ENCODE measurements at regions not wholly inside any gene's neighbourhood (a gene's known extent, or its start where the extent isn't known, plus 50 kb on each side); places are given as distances from the start of the nearest gene placed in this dataset.
"Not testable (repeated sequence)": the region's sequence is repeated elsewhere in the genome, so short reads cannot be mapped to it uniquely, and the experiment has no call there.

DNA sequence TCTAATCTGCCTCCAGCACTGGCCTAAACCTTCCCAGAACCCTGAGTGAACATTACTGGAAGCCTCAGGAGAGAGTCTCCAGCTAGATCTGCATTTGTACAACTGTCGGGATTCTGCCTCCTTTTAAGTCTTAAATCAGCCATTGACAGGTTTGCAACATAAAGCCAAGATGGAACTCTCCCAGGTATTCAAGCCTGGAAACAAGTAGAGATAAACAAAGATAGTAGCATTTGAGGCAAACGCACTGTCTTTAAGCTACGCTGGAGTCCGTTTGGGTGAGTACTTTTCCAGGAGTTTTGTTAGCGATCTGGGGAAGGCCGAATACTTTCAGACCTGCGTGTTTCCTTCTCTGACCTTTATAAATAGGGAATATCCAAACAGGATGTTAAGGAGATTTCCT lies 317.2 kb upstream of the FZD8 start:
- Histone ChIP-seq H3K27ac (ENCODE audit: low read length) (peak overlapping the region; percentile 67), H3K4me3 (ENCODE audit: low read length) (no peak overlapping the region), H3K4me1 (ENCODE audit: control insufficient read depth, insufficient read depth, low read length) (peaks cover 8% of the 10 kb centered on the region), H3K27me3 (ENCODE audit: control insufficient read depth, insufficient read depth, low read length) (no peaks in the 10 kb centered on the region), H3K9me3 (replicated peaks; ENCODE audit: control insufficient read depth, low read depth, low read length) (no peaks in the 10 kb centered on the region), H3K36me3 (ENCODE audit: control insufficient read depth, insufficient read depth, low read length) (no peaks in the 10 kb centered on the region)
- DNase-seq, result peak; percentile 93
- 57% methylated on average over 2 of the region's 7 CpGs for WGBS (ENCODE audit: insufficient coverage)

DNA sequence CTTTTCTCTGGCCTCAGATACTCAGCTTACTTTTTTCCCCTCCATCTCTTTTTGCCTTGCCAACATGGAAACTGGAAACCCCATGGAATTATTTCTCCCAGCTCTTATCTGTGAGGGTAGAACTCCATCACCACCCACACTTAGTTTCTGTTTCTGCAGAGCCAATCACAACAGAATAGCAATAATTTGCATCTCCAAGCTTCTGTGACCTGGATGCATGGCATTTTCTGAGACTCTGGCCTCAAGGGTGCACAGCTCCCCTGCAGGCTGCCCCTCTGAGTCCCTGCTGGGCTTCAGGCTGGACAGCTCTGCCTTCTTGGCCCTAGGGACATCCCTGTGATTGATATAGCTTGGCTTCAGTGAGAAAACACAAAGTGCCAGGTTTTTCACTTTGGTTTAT lies 316.5 kb upstream of the FZD8 start:
- H3K9me3 ChIP-seq (replicated peaks; ENCODE audit: control insufficient read depth, low read depth, low read length); H3K27ac ChIP-seq (ENCODE audit: low read length); H3K36me3 ChIP-seq (ENCODE audit: control insufficient read depth, insufficient read depth, low read length); H3K27me3 ChIP-seq (ENCODE audit: control insufficient read depth, insufficient read depth, low read length); H3K4me3 ChIP-seq (ENCODE audit: low read length); DNase-seq; H3K4me1 ChIP-seq (ENCODE audit: control insufficient read depth, insufficient read depth, low read length): not testable (repeated sequence)

DNA sequence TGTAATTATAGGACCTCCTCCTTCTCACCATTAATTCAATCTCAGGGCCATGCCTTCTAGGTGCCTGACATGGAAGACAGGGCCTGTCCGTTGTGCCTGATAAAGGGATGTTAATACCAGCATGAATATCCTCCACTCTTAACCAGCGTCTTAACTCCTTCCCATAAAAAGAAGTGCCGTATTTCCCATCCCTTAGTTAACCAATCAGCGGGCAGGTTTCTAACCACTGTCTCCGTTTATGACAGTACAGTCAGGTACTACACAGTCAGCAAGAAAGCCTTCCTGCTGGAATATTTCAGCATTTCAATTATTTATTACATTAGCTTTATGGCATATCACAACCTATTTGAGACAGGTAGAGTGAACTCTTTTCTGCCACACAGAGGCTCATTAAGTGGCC lies 308.6 kb upstream of the FZD8 start:
- Histone ChIP-seq H3K27ac (ENCODE audit: low read length) (no peak overlapping the region), H3K4me3 (ENCODE audit: low read length) (no peak overlapping the region), H3K4me1 (ENCODE audit: control insufficient read depth, insufficient read depth, low read length) (peaks cover 6% of the 10 kb centered on the region), H3K9me3 (replicated peaks; ENCODE audit: control insufficient read depth, low read depth, low read length) (no peaks in the 10 kb centered on the region), H3K27me3 (ENCODE audit: control insufficient read depth, insufficient read depth, low read length) (no peaks in the 10 kb centered on the region), H3K36me3 (ENCODE audit: control insufficient read depth, insufficient read depth, low read length) (no peaks in the 10 kb centered on the region)
- no peak for DNase-seq
- 78% methylated on average over 4 of the region's 5 CpGs for WGBS (ENCODE audit: insufficient coverage)

DNA sequence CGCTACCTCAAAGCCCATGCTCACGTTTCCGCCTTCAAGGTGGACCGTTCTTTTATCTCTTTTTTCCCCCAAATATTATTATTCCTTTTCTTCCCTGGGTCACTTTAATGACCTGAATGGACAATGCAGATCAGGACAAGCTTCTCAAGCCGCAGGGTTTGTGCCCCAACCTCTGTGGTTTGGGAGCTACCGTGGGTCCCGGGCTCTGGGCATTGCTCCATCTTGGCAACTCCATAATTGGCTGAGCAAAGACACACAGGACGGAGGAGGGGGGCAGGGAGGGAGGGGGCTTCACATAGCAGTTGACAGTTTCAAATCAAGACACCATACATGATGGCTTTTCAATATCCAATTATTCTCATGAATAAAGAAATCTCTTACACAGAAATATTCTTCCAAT lies 308.1 kb upstream of the FZD8 start:
- H3K36me3 ChIP-seq (ENCODE audit: control insufficient read depth, insufficient read depth, low read length), result no peaks in the 10 kb centered on the region
- peaks cover 6% of the 10 kb centered on the region for H3K4me1 ChIP-seq (ENCODE audit: control insufficient read depth, insufficient read depth, low read length)
- H3K27ac ChIP-seq (ENCODE audit: low read length), result no peak overlapping the region
- 87% methylated on average over 3 of the region's 8 CpGs for WGBS (ENCODE audit: insufficient coverage)
- no peak overlapping the region for H3K4me3 ChIP-seq (ENCODE audit: low read length)
- DNase-seq, result no peak
- no peaks in the 10 kb centered on the region for H3K9me3 ChIP-seq (replicated peaks; ENCODE audit: control insufficient read depth, low read depth, low read length)
- H3K27me3 ChIP-seq (ENCODE audit: control insufficient read depth, insufficient read depth, low read length), result no peaks in the 10 kb centered on the region

DNA sequence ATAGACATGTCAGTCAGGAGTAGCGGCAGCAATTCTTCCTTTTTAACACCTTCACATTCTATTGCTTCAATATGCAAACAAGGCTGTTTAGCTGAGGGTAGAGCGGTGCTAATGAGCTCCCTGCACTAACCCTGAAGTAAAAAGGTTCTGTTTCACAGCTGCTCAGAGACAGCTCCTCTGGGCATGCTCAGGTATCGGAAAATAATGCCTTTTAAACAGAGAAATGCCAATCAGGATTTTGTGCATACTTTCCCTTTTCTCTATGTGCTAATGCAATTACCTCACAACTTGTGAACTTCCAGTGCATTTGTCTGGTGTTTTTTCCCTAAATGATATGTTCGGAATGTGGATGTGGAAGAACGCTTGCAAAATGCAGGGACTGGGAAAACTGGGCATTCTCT lies 307.7 kb upstream of the FZD8 start:
- H3K4me1 ChIP-seq (ENCODE audit: control insufficient read depth, insufficient read depth, low read length), result peaks cover 6% of the 10 kb centered on the region
- no peaks in the 10 kb centered on the region for H3K9me3 ChIP-seq (replicated peaks; ENCODE audit: control insufficient read depth, low read depth, low read length)
- no peak overlapping the region for H3K4me3 ChIP-seq (ENCODE audit: low read length)
- no peaks in the 10 kb centered on the region for H3K36me3 ChIP-seq (ENCODE audit: control insufficient read depth, insufficient read depth, low read length)
- DNase-seq, result no peak
- H3K27ac ChIP-seq (ENCODE audit: low read length), result no peak overlapping the region
- WGBS (ENCODE audit: insufficient coverage), result 100% methylated on average over 1 of the region's 5 CpGs
- no peaks in the 10 kb centered on the region for H3K27me3 ChIP-seq (ENCODE audit: control insufficient read depth, insufficient read depth, low read length)

DNA sequence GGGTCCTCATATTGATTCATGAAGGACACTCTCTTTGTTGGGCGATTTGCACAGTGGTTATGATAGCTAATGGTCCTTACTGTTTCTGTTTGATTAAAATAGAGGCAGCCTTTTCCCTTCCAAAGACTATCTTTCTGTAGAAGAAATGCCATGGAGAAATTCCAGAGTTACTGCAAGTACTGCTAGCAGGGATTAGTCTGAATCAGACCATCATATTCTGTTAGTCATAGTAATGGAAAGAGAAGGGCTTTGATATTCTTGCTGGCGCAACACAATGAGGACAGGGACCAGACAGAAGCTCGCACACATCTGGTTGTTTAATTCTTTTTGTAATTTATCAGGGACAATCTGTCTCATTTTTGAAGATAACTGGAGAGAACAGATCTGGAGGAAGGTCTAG lies 304.5 kb upstream of the FZD8 start:
- no peak for DNase-seq
- Histone ChIP-seq H3K4me3 (ENCODE audit: low read length) (no peak overlapping the region), H3K9me3 (replicated peaks; ENCODE audit: control insufficient read depth, low read depth, low read length) (peaks cover 3% of the 10 kb centered on the region), H3K27ac (ENCODE audit: low read length) (no peak overlapping the region), H3K27me3 (ENCODE audit: control insufficient read depth, insufficient read depth, low read length) (no peaks in the 10 kb centered on the region), H3K36me3 (ENCODE audit: control insufficient read depth, insufficient read depth, low read length) (no peaks in the 10 kb centered on the region), H3K4me1 (ENCODE audit: control insufficient read depth, insufficient read depth, low read length) (peaks cover 8% of the 10 kb centered on the region)
- WGBS (ENCODE audit: insufficient coverage), result 83% methylated on average over 1 of the region's 3 CpGs

DNA sequence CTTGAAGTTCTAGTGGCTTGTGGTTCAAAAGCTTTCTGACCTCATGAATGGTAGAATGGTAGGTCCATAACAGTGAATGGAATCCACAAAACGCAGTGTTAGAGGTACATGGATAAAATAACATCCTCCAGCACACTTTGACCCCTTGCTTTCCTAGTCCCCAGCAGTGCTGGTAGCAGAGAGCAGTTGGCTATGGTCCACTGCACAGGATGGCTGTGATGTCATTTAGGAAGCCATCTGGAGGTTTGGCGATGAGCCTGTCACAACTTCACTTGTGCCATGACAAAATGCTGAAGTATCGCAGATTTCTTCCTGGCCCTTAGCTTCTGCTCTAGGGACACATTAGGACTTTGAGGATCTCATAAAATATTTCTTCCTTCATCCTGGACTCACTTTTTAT lies 300.0 kb upstream of the FZD8 start:
- H3K4me3 ChIP-seq (ENCODE audit: low read length), result no peak overlapping the region
- H3K27ac ChIP-seq (ENCODE audit: low read length), result no peak overlapping the region
- peaks cover 3% of the 10 kb centered on the region for H3K9me3 ChIP-seq (replicated peaks; ENCODE audit: control insufficient read depth, low read depth, low read length)
- H3K36me3 ChIP-seq (ENCODE audit: control insufficient read depth, insufficient read depth, low read length), result no peaks in the 10 kb centered on the region
- H3K27me3 ChIP-seq (ENCODE audit: control insufficient read depth, insufficient read depth, low read length), result no peaks in the 10 kb centered on the region
- H3K4me1 ChIP-seq (ENCODE audit: control insufficient read depth, insufficient read depth, low read length), result peaks cover 26% of the 10 kb centered on the region
- no peak for DNase-seq
- WGBS (ENCODE audit: insufficient coverage), result 59% methylated on average over 2 of the region's 3 CpGs

DNA sequence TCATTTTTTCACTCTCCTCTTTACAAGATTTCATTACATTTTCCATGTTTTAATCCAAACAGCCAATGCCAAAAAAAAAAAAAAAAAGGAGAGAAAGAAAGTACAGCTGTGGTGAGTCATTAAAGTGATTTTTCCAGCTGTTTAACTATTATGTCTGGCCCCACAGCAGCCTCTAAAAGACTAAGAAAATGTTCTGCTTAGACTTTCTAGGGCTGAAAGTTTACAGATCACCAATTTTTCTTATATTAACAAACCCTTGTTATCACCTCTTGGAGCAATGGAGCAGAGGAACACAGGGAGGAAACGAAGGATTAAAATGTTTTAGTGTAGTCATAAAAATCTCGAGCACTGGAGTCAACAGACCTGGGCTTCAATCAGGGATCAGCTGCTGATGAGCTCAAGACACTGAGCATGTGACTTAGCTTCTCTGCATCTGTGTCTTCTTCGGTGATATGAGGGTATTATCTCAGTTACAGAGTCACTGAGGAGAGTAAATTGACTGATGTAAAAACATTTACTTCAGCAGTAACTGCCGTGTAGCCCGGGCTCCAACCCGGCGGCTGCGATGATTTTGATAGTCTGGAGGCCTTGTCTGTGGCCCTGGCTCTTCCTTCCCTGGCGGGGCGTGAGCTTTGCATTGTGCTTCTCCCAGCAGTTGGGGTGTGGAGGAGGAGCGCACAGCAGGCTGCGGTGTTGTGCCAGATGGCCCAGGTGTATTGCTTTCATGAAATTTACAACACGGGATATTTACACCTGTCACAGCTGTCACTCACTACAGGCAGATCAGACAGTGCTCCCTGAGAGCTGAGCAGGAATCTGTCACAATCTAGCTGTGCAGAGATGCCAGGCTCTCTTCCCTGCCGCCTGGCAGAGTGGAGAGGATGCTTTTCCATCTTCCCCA lies 298.3 kb upstream of the FZD8 start:
- peak; percentile 97 for DNase-seq
- peak overlapping the region; percentile 81 for H3K27ac ChIP-seq (ENCODE audit: low read length)
- H3K9me3 ChIP-seq (replicated peaks; ENCODE audit: control insufficient read depth, low read depth, low read length), result peaks cover 3% of the 10 kb centered on the region
- WGBS (ENCODE audit: insufficient coverage), result 13% methylated on average over 7 of the region's 14 CpGs
- H3K36me3 ChIP-seq (ENCODE audit: control insufficient read depth, insufficient read depth, low read length), result no peaks in the 10 kb centered on the region
- peaks cover 26% of the 10 kb centered on the region for H3K4me1 ChIP-seq (ENCODE audit: control insufficient read depth, insufficient read depth, low read length)
- no peak overlapping the region for H3K4me3 ChIP-seq (ENCODE audit: low read length)
- no peaks in the 10 kb centered on the region for H3K27me3 ChIP-seq (ENCODE audit: control insufficient read depth, insufficient read depth, low read length)

DNA sequence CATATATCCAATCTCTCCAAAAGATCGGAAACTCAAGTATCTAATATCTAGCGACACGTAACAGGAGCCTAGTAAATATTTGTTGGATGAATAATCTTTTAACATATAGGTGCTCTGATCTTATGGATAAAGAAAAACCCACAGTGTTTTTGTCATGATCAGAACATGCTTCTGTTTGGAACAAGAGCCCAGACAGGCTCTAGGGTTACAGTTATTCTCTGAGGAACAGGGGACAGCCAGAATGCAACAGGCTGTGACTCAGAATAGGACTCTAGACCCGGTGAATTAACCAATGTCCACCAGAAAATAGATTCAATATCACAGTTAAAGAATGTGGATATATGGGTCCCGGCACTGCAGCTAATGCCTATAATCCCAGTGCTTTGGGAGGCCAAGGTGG lies 296.1 kb upstream of the FZD8 start:
- Histone ChIP-seq H3K27me3 (ENCODE audit: control insufficient read depth, insufficient read depth, low read length) (no peaks in the 10 kb centered on the region), H3K4me1 (ENCODE audit: control insufficient read depth, insufficient read depth, low read length) (peaks cover 37% of the 10 kb centered on the region), H3K27ac (ENCODE audit: low read length) (no peak overlapping the region), H3K36me3 (ENCODE audit: control insufficient read depth, insufficient read depth, low read length) (no peaks in the 10 kb centered on the region), H3K9me3 (replicated peaks; ENCODE audit: control insufficient read depth, low read depth, low read length) (no peaks in the 10 kb centered on the region), H3K4me3 (ENCODE audit: low read length) (no peak overlapping the region)
- no peak for DNase-seq
- WGBS (ENCODE audit: insufficient coverage), result 100% methylated on average over 1 of the region's 5 CpGs

DNA sequence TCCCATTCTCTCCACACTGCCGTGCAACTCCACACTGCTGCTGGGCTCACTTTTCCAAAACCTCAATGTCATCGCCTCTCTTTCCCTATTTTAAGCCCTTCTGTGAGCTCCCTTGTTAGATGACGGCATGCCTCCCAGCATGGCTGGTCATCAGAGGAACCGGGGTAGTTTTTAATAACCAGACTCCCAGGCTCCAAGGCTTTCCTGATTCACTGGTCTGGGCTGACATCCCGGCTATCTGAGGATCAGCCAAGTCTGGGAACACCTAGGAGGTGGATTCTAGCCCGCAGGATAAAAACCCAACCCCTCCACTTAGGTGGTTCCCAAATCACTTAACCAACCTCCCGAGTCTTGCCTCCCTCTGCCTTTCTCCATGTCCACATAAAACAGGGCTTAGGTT lies 295.4 kb upstream of the FZD8 start:
- Histone ChIP-seq H3K9me3 (replicated peaks; ENCODE audit: control insufficient read depth, low read depth, low read length) (no peaks in the 10 kb centered on the region), H3K27me3 (ENCODE audit: control insufficient read depth, insufficient read depth, low read length) (no peaks in the 10 kb centered on the region), H3K4me1 (ENCODE audit: control insufficient read depth, insufficient read depth, low read length) (peaks cover 42% of the 10 kb centered on the region), H3K4me3 (ENCODE audit: low read length) (no peak overlapping the region), H3K36me3 (ENCODE audit: control insufficient read depth, insufficient read depth, low read length) (no peaks in the 10 kb centered on the region), H3K27ac (ENCODE audit: low read length) (no peak overlapping the region)
- 65% methylated on average over 7 of the region's 7 CpGs for WGBS (ENCODE audit: insufficient coverage)
- peak; percentile 68 for DNase-seq

DNA sequence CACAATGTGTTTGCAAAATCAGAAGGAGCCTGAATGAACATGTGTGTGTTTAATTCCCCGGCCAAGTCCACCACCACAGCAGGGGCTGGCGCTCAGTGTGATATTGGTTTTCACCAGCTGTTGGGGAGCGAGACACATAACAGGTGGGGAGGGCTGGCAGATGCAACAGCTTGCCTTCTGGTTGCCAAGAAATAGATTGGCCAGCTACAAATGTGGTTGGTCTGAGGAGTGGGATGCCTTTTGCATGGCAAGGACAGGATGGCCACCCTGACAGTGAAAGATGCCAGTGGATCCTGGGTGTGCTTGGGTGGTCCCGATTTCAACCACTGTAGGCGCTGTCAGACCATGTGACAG lies 292.5 kb upstream of the FZD8 start:
- 72% methylated on average over 4 of the region's 5 CpGs for WGBS (ENCODE audit: insufficient coverage)
- DNase-seq, result peak; percentile 89
- H3K36me3 ChIP-seq (ENCODE audit: control insufficient read depth, insufficient read depth, low read length), result no peaks in the 10 kb centered on the region
- no peak overlapping the region for H3K4me3 ChIP-seq (ENCODE audit: low read length)
- H3K27me3 ChIP-seq (ENCODE audit: control insufficient read depth, insufficient read depth, low read length), result no peaks in the 10 kb centered on the region
- H3K4me1 ChIP-seq (ENCODE audit: control insufficient read depth, insufficient read depth, low read length), result peaks cover 32% of the 10 kb centered on the region
- no peaks in the 10 kb centered on the region for H3K9me3 ChIP-seq (replicated peaks; ENCODE audit: control insufficient read depth, low read depth, low read length)
- peak overlapping the region; percentile 17 for H3K27ac ChIP-seq (ENCODE audit: low read length)

All from muscle of leg (tissue), 3 donors.